ENCODE measurements at regions not wholly inside any gene's neighbourhood (a gene's known extent, or its start where the extent isn't known, plus 50 kb on each side); places are given as distances from the start of the nearest gene placed in this dataset.
"Not testable (repeated sequence)": the region's sequence is repeated elsewhere in the genome, so short reads cannot be mapped to it uniquely, and the experiment has no call there.

- not testable (repeated sequence) for H3K27ac ChIP-seq (ENCODE audit: low read depth in 2 of 2, low read length in 2 of 2); H3K9ac ChIP-seq (ENCODE audit: low read depth in 1 of 2, low read length in 2 of 2); H3K9me3 ChIP-seq (ENCODE audit: control insufficient read depth in 2 of 2, low read length in 2 of 2); H3K4me1 ChIP-seq (ENCODE audit: control insufficient read depth in 2 of 2, insufficient read depth in 2 of 2, low read length in 2 of 2); H3K27me3 ChIP-seq (ENCODE audit: control insufficient read depth in 2 of 2, insufficient read depth in 2 of 2, low read length in 2 of 2); H3K36me3 ChIP-seq (ENCODE audit: control insufficient read depth in 2 of 2, insufficient read depth in 2 of 2, low read length in 2 of 2); H3K4me3 ChIP-seq (ENCODE audit: low read length in 2 of 2)
These were observed 127.0 kb upstream of the AKAP13 start for GRCh38 chr15:85253196-85253915.

- H3K36me3 ChIP-seq (ENCODE audit: control insufficient read depth in 2 of 2, insufficient read depth in 2 of 2, low read length in 2 of 2); H3K27ac ChIP-seq (ENCODE audit: low read depth in 2 of 2, low read length in 2 of 2); H3K9ac ChIP-seq (ENCODE audit: low read depth in 1 of 2, low read length in 2 of 2); H3K4me3 ChIP-seq (ENCODE audit: low read length in 2 of 2); H3K4me1 ChIP-seq (ENCODE audit: control insufficient read depth in 2 of 2, insufficient read depth in 2 of 2, low read length in 2 of 2); H3K27me3 ChIP-seq (ENCODE audit: control insufficient read depth in 2 of 2, insufficient read depth in 2 of 2, low read length in 2 of 2); H3K9me3 ChIP-seq (ENCODE audit: control insufficient read depth in 2 of 2, low read length in 2 of 2): not testable (repeated sequence)
These were observed 125.4 kb upstream of the AKAP13 start for GRCh38 chr15:85254961-85255360.

GRCh38 chr15:85255502-85255901 lies 124.9 kb upstream of the AKAP13 start:
- H3K27ac ChIP-seq (ENCODE audit: low read depth in 2 of 2, low read length in 2 of 2); H3K4me3 ChIP-seq (ENCODE audit: low read length in 2 of 2): not testable (repeated sequence)

GRCh38 chr15:85256009-85256997 lies 124.1 kb upstream of the AKAP13 start:
- H3K27ac ChIP-seq (ENCODE audit: low read depth in 2 of 2, low read length in 2 of 2); H3K36me3 ChIP-seq (ENCODE audit: control insufficient read depth in 2 of 2, insufficient read depth in 2 of 2, low read length in 2 of 2); H3K9me3 ChIP-seq (ENCODE audit: control insufficient read depth in 2 of 2, low read length in 2 of 2); H3K27me3 ChIP-seq (ENCODE audit: control insufficient read depth in 2 of 2, insufficient read depth in 2 of 2, low read length in 2 of 2); H3K4me1 ChIP-seq (ENCODE audit: control insufficient read depth in 2 of 2, insufficient read depth in 2 of 2, low read length in 2 of 2); H3K9ac ChIP-seq (ENCODE audit: low read depth in 1 of 2, low read length in 2 of 2); H3K4me3 ChIP-seq (ENCODE audit: low read length in 2 of 2): not testable (repeated sequence)

More at GRCh38 chr15:85255502-85255901, 124.9 kb upstream of the AKAP13 start:
- not testable (repeated sequence) for H3K4me1 ChIP-seq (ENCODE audit: control insufficient read depth in 2 of 2, insufficient read depth in 2 of 2, low read length in 2 of 2); H3K9ac ChIP-seq (ENCODE audit: low read depth in 1 of 2, low read length in 2 of 2); H3K36me3 ChIP-seq (ENCODE audit: control insufficient read depth in 2 of 2, insufficient read depth in 2 of 2, low read length in 2 of 2); H3K9me3 ChIP-seq (ENCODE audit: control insufficient read depth in 2 of 2, low read length in 2 of 2); H3K27me3 ChIP-seq (ENCODE audit: control insufficient read depth in 2 of 2, insufficient read depth in 2 of 2, low read length in 2 of 2)

- not testable (repeated sequence) for H3K9ac ChIP-seq (ENCODE audit: low read depth in 1 of 2, low read length in 2 of 2); H3K27me3 ChIP-seq (ENCODE audit: control insufficient read depth in 2 of 2, insufficient read depth in 2 of 2, low read length in 2 of 2); H3K4me1 ChIP-seq (ENCODE audit: control insufficient read depth in 2 of 2, insufficient read depth in 2 of 2, low read length in 2 of 2); H3K27ac ChIP-seq (ENCODE audit: low read depth in 2 of 2, low read length in 2 of 2); H3K4me3 ChIP-seq (ENCODE audit: low read length in 2 of 2); H3K9me3 ChIP-seq (ENCODE audit: control insufficient read depth in 2 of 2, low read length in 2 of 2); H3K36me3 ChIP-seq (ENCODE audit: control insufficient read depth in 2 of 2, insufficient read depth in 2 of 2, low read length in 2 of 2)
These were observed 122.3 kb upstream of the AKAP13 start for GRCh38 chr15:85258062-85258445.

- not testable (repeated sequence) for H3K27me3 ChIP-seq (ENCODE audit: control insufficient read depth in 2 of 2, insufficient read depth in 2 of 2, low read length in 2 of 2); H3K4me1 ChIP-seq (ENCODE audit: control insufficient read depth in 2 of 2, insufficient read depth in 2 of 2, low read length in 2 of 2); H3K9me3 ChIP-seq (ENCODE audit: control insufficient read depth in 2 of 2, low read length in 2 of 2); H3K36me3 ChIP-seq (ENCODE audit: control insufficient read depth in 2 of 2, insufficient read depth in 2 of 2, low read length in 2 of 2); H3K4me3 ChIP-seq (ENCODE audit: low read length in 2 of 2); H3K9ac ChIP-seq (ENCODE audit: low read depth in 1 of 2, low read length in 2 of 2); H3K27ac ChIP-seq (ENCODE audit: low read depth in 2 of 2, low read length in 2 of 2)
These were observed 121.7 kb upstream of the AKAP13 start for GRCh38 chr15:85258559-85259209.

GRCh38 chr15:85260526-85260925 lies 119.9 kb upstream of the AKAP13 start:
- not testable (repeated sequence) for H3K9ac ChIP-seq (ENCODE audit: low read depth in 1 of 2, low read length in 2 of 2); H3K9me3 ChIP-seq (ENCODE audit: control insufficient read depth in 2 of 2, low read length in 2 of 2); H3K4me3 ChIP-seq (ENCODE audit: low read length in 2 of 2); H3K4me1 ChIP-seq (ENCODE audit: control insufficient read depth in 2 of 2, insufficient read depth in 2 of 2, low read length in 2 of 2); H3K36me3 ChIP-seq (ENCODE audit: control insufficient read depth in 2 of 2, insufficient read depth in 2 of 2, low read length in 2 of 2); H3K27ac ChIP-seq (ENCODE audit: low read depth in 2 of 2, low read length in 2 of 2); H3K27me3 ChIP-seq (ENCODE audit: control insufficient read depth in 2 of 2, insufficient read depth in 2 of 2, low read length in 2 of 2)

GRCh38 chr15:85262461-85263055 lies 117.8 kb upstream of the AKAP13 start:
- H3K4me3 ChIP-seq (ENCODE audit: low read length in 2 of 2); H3K36me3 ChIP-seq (ENCODE audit: control insufficient read depth in 2 of 2, insufficient read depth in 2 of 2, low read length in 2 of 2); H3K4me1 ChIP-seq (ENCODE audit: control insufficient read depth in 2 of 2, insufficient read depth in 2 of 2, low read length in 2 of 2); H3K27ac ChIP-seq (ENCODE audit: low read depth in 2 of 2, low read length in 2 of 2); H3K9ac ChIP-seq (ENCODE audit: low read depth in 1 of 2, low read length in 2 of 2); H3K27me3 ChIP-seq (ENCODE audit: control insufficient read depth in 2 of 2, insufficient read depth in 2 of 2, low read length in 2 of 2); H3K9me3 ChIP-seq (ENCODE audit: control insufficient read depth in 2 of 2, low read length in 2 of 2): not testable (repeated sequence)

- H3K9ac ChIP-seq (ENCODE audit: low read depth in 1 of 2, low read length in 2 of 2); H3K36me3 ChIP-seq (ENCODE audit: control insufficient read depth in 2 of 2, insufficient read depth in 2 of 2, low read length in 2 of 2); H3K9me3 ChIP-seq (ENCODE audit: control insufficient read depth in 2 of 2, low read length in 2 of 2); H3K4me1 ChIP-seq (ENCODE audit: control insufficient read depth in 2 of 2, insufficient read depth in 2 of 2, low read length in 2 of 2); H3K27me3 ChIP-seq (ENCODE audit: control insufficient read depth in 2 of 2, insufficient read depth in 2 of 2, low read length in 2 of 2); H3K4me3 ChIP-seq (ENCODE audit: low read length in 2 of 2); H3K27ac ChIP-seq (ENCODE audit: low read depth in 2 of 2, low read length in 2 of 2): not testable (repeated sequence)
These were observed 116.5 kb upstream of the AKAP13 start for GRCh38 chr15:85263842-85264440.
